CD4-positive, alpha-beta T cell treated with Interleukin-1 beta for 1 hour (primary cell): ENCODE measurements at regions not wholly inside any gene's neighbourhood (a gene's known extent, or its start where the extent isn't known, plus 50 kb on each side); places are given as distances from the start of the nearest gene placed in this dataset.
"Not testable (repeated sequence)": the region's sequence is repeated elsewhere in the genome, so short reads cannot be mapped to it uniquely, and the experiment has no call there.

Experiments
- DNase-seq, 2 donors: peaks; one replicate each; pipeline ENCODE4 v3.0.0-alpha.2; 2020 to 2022

GRCh38 chr9:73219985-73220626 lies 68.4 kb downstream of the ANXA1 start:
- peak; percentile 1 to 75 for DNase-seq

DNA sequence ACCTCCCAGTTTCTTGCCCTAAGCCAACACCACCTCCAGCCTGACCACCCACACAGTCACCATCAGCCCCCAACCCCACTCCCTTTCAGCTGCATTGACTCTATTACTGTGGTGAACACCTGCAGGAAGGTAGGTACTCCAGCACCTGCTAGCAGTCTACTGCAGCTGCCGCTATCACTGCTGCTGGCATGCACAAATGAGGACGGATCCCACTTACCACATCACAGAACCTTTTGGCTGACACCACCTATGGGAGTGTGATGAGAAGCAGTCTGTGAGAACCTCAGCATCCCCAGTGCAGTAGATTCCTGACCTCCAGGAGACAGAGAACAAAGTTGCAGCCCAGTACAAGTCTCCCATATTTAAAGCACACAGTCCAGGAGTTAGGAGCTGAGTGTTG lies 71.9 kb downstream of the ANXA1 start:
- no peak for DNase-seq

- DNase-seq = no peak
These were observed 77.9 kb downstream of the ANXA1 start for GRCh38 chr9:73229543-73229942.

GRCh38 chr9:73230251-73230650 lies 78.6 kb downstream of the ANXA1 start:
- DNase-seq = no peak

DNA sequence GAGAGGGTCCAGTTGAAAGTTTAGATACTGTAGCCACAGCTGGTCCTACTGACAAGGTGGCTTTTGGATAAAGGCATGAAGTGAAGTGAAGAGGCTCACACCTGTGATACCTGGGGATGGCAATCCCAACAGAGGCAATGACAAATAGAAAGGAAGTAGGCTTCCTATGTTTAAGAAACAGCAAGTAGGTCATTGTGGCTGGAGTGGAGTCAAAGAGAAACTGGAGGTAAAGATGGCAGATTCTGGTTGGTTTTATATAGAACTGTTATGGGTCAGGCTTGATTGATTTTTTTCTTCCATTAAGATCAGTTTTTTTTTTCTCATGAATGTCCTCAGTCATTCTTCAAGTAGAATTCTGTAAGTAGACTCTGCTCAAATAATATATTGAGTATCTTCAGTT lies 79.5 kb downstream of the ANXA1 start:
- DNase-seq = no peak

- no peak for DNase-seq
These were observed 81.8 kb downstream of the ANXA1 start for GRCh38 chr9:73233359-73234007.

DNA sequence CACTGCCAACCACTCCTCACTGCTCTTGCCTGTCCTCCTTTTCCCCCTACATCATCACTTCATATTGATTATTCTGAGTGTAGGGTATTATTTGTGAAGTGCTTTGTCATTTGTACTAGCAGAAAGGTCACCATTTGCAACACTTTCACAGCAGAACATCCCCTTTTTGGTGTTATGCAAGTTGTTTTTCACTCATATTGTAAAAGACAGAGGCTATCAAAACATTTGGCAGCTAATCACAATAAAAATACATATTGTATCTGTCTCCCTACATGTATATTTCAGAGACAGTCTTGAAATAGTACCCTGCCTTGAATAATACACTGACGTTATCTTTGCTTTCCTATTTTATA lies 82.3 kb downstream of the ANXA1 start:
- no peak for DNase-seq

- DNase-seq = no peak
These were observed 85.5 kb downstream of the ANXA1 start for GRCh38 chr9:73237140-73237539.

DNA sequence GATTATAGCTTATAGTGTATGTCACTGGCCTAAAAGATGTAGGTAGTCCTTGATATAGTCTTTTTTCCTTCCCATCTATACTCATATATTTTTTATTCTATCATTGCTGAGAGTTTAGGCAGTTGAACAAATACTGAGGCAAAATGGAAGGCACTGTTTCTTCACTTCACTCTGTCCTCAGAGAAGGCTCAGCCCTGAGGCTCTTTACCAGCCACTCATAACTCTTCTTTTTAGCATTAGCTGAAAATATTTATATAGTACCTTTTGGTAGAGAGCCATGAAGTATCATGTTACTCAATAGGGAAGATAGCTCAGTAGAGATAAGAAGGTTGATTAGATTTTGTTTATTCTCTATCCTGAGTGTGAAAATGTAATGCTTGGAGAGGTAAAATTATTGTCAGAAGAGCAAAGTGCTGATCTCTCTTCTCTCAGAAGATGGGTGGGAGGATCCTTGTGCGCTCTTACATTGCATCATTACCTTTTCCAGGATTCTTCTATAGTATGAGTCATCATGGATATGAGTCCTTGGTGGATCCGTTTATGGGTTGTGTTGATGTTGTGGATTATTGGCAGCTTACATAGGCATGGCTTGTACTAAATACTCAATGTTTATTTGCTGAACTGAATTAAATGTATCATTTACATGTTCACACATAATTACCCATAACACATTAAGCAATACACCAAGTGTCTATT lies 88.1 kb downstream of the ANXA1 start:
- no peak for DNase-seq

DNA sequence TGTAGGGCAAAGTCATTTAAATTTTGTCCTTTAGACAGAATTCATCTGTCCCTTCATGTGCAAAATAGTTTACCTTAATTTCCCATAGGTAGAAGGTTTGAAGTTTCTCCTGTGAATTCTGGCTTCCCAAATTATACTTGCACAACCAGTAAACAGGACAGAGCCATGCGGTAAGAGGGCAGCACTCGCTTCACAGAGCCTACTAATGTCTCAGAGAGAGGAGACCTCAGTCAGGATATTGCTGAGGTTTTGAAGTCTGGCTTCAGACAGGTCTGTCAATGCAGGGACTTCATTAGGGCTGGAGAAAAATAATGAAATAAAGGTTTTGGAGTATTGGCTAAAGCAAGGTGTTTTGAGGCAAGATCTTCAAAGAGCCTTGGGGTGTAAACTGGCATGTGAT lies 91.4 kb downstream of the ANXA1 start:
- DNase-seq = no peak

- no peak for DNase-seq
These were observed 107.5 kb downstream of the ANXA1 start for GRCh38 chr9:73259086-73259696.

DNA sequence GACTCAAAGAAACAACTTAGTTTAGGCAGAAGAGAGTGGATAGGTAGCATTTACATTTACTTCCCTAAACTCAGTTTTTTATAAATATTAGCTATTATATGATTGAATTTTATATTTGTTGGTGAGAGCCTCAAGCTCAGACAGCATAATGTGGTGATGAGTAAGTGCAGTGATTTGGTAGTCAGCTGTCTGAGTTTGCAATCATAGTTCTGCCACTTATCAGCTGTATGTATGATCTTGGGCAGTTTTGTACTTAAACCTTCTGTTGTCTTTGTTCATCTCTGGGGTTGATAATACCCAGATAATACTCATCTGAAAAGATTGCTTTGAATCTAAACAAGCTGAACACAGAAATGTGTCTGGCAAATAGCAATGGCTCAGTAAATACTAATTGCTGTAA lies 108.8 kb downstream of the ANXA1 start:
- no peak for DNase-seq

DNA sequence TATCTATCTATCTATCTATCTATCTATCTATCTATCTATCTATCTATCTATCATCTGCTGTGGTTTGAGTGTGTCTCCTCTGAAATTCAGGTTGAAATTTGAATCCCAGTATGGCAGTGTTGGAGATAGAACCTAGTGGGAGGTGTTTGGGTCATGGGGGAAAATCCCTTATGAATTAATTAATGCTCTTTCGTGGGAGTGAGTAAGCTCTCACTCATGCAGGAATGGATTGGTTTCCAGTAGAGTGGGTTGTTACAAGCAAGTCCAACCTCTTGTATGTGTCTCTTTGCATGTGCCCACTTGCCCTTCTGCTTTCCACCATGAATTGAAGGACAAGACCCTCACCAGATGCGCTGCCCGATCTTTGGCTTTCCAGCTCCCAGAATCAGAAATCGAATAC lies 113.0 kb downstream of the ANXA1 start:
- no peak for DNase-seq

GRCh38 chr9:73265876-73266275 lies 114.2 kb downstream of the ANXA1 start:
- no peak for DNase-seq

GRCh38 chr9:73269430-73270101 lies 117.9 kb downstream of the ANXA1 start:
- DNase-seq = no peak

GRCh38 chr9:73270967-73271721 lies 119.5 kb downstream of the ANXA1 start:
- no peak for DNase-seq

DNA sequence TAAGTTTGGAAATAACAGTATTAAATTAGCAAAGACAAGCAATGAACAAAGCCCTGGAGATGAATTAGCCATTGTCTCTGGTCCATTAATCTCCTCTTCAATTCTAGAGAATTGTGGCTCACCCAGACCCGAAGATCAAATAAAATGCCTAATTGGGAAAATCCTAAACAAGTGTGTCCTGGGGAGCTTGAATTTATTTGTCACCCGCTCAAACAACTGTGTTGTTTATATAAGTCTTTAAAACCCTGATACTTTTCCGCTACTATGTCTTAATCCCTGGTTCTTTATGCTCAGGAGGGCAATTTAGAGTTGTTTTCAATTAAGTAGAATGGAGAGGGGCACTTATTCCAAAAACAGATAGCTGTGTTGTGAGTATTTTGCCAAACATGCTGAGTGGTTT lies 128.4 kb downstream of the ANXA1 start:
- no peak for DNase-seq

GRCh38 chr9:73284377-73284776 lies 132.7 kb downstream of the ANXA1 start:
- no peak for DNase-seq

- DNase-seq = no peak
These were observed 142.7 kb downstream of the ANXA1 start for GRCh38 chr9:73294336-73294735.

GRCh38 chr9:73325983-73326382 lies 174.3 kb downstream of the ANXA1 start:
- no peak for DNase-seq

DNA sequence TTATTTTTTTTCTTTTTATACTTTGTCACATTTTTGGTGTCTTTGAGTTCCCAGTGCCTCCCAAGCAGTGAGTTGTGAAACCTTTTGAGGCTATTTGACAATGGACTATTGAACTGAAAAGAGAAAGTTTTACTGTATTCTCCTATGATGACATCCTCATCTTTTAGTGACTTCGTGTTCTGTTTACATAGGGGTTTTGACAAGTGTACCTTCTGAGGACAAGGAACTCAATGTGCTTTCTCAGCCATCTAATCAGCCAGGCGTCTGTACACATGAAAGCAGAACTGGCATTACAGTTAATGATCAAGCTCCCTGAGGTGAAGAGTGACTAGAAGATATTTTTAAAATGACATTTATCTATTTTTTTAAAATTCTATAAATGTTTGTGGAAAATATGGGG lies 175.5 kb downstream of the ANXA1 start:
- DNase-seq = no peak

DNA sequence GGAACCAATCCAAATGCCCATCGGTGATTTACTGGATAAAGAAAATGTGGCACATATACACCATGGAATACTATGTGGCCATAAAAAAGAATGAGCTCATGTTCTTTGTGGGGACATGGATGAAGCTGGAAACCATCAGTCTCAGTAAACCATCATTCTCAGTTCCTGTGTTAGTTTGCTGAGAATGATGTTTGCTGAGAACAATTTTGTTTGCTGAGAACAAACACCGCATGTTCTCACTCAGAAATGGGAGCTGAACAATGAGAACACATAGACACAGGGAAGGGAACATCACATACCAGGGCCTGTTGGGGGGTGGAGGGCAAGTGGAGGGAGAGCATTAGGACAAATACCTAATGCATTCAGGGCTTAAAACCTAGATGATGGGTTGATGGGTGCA lies 185.5 kb downstream of the ANXA1 start:
- not testable (repeated sequence) for DNase-seq

GRCh38 chr9:73344060-73344459 lies 192.4 kb downstream of the ANXA1 start:
- DNase-seq = no peak
